GM10847 (cell line): ENCODE measurements at regions not wholly inside any gene's neighbourhood (a gene's known extent, or its start where the extent isn't known, plus 50 kb on each side); places are given as distances from the start of the nearest gene placed in this dataset.

Source experiments
- POLR2A ChIP-seq: IDR thresholded peaks from 2 replicates; pipeline ENCODE4 v1.6.1; 2011; ENCODE audit not compliant: insufficient read length; ENCODE audit errors: extremely low read depth

GRCh38 chr12:90322006-90322405, 613.4 kb upstream of the ATP2B1 start:
- TF ChIP-seq POLR2A: no peak

- TF ChIP-seq POLR2A: no peak
These were observed 612.7 kb upstream of the ATP2B1 start for GRCh38 chr12:90321369-90321768.

GRCh38 chr12:90311561-90311960, 602.9 kb upstream of the ATP2B1 start:
- no peak for TF ChIP-seq POLR2A

GRCh38 chr12:90305379-90305778, 596.7 kb upstream of the ATP2B1 start:
- TF ChIP-seq POLR2A: no peak

DNA sequence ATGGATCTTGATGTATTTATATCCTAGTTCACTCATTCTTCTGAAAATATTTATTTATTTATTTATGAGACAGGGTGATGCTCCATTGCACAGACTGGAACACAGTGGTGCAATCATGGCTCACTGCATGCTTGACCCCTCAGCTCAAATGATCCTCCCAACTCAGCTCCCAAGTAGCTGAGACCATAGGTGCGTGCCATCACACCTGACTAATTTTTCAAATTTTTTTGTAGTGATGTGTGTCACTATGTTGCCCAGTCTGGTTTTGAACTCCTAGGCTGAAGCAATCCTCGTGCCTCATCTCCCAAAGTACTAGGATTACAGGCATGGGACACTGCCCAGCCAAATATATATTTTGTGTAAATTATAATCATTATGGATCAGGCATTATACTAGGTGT, 595.6 kb upstream of the ATP2B1 start:
- no peak for TF ChIP-seq POLR2A

DNA sequence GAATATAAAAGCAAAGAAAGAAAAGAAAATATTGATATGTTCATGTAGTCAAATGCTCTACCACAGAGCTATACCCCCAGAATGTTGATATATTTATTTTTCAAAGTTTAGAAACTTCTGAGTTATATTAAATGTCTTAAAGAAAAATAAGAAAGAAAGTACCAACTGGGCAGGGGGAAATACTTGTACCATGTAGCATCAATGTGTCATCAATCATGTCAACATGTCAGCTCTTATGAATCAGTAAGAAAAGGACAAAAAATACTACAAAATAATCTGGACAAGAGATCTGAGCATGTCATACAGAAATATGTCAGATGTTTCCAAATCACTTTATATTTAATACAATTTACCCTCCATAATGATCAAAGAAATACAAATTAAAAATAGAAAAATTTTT, 595.1 kb upstream of the ATP2B1 start:
- no peak for TF ChIP-seq POLR2A

DNA sequence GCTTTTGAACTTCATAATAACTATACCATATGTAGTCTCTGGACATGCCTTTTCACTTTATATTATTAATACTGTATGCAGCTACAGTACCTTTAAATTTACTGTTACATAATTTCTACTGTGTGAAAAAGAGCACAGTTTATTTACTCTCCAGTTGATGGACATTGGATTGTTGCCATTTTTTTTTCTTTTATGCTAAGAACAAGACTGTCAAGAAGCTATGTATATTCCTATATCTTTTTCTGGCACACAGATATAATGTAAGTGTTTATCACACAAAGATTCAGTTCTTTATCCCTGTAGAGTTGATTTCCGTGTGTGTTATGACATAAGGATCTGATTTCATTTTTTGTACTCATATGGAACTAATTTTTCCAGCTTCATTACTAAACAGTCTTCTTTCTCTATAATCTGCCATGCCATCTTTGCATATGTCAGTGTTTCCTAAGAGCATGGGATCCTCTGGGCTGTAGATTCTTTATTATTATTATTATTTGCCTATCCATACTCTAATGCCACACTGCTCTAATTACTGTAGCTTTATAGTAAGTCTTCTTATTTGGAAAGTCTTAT, 593.0 kb upstream of the ATP2B1 start:
- TF ChIP-seq POLR2A: no peak

GRCh38 chr12:90301095-90301494, 592.5 kb upstream of the ATP2B1 start:
- TF ChIP-seq POLR2A: no peak

GRCh38 chr12:90299666-90300065, 591.0 kb upstream of the ATP2B1 start:
- TF ChIP-seq POLR2A: no peak

DNA sequence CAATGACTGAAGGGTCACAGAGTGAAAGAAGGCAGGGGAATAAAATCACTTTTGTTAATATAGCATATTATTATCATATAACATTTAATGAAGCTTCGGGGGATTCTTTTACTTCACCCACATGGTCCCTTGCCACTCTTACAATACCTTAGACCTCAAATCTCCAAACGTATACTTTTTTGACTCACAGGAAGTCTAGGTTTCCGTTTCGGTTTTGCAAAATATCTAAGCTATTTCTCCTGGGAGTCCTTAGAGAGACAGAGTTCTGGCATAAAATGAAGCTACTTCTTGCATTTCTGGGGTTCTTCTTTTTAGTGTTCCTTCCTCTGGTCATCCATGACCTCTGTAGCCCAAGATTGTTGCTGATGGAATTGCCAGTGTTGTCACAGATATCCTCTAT, 590.5 kb upstream of the ATP2B1 start:
- no peak for TF ChIP-seq POLR2A

DNA sequence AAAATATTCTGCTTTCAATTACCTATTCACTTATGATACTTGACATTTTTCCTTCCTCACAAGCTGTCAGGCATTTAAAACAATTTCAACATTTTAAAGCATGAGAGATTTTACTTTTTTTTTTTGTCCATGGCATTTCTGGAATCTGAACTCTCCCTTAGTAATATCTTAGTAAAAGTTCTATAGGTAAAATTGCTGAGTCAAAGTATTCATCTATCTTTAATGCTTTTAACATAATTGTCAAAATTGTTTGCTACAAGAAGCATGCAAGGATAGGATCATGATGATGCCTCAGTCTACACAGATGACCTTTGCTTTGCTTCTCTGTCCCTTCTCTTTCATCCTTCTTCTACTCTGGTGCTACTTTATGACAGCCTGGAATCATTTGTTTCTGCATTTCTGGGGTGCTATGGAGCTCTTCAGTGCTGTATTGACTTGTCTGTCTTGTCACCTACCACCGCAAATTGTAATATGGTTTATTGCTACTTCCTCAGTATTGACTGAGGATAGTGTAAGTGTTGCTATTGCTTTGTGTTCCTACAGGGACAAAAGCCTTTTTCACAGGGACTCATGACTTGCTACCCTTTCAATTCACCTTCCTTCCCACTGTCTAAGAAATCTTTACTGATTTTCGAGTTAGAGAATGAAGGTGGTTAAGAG, 589.8 kb upstream of the ATP2B1 start:
- no peak for TF ChIP-seq POLR2A

DNA sequence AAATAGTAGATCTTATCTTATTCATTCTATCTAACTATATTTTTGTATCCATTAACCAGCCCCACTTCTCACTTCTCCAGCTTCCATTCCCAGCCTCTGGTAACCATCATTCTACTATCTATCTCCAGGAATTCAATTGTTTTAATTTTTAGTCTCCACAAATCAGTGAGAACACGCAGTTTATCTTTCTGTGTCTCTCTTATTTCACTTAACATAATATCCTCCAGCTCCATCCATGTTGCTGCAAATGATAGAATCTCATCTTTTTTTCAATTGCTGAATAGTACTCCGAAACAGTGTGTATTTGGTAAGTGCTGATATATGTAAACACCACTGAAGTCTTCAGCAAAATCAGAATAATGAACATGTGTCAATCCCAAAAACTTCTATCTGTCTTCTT, 587.2 kb upstream of the ATP2B1 start:
- no peak for TF ChIP-seq POLR2A

- TF ChIP-seq POLR2A: no peak
These were observed 583.5 kb upstream of the ATP2B1 start for GRCh38 chr12:90292183-90292582.

DNA sequence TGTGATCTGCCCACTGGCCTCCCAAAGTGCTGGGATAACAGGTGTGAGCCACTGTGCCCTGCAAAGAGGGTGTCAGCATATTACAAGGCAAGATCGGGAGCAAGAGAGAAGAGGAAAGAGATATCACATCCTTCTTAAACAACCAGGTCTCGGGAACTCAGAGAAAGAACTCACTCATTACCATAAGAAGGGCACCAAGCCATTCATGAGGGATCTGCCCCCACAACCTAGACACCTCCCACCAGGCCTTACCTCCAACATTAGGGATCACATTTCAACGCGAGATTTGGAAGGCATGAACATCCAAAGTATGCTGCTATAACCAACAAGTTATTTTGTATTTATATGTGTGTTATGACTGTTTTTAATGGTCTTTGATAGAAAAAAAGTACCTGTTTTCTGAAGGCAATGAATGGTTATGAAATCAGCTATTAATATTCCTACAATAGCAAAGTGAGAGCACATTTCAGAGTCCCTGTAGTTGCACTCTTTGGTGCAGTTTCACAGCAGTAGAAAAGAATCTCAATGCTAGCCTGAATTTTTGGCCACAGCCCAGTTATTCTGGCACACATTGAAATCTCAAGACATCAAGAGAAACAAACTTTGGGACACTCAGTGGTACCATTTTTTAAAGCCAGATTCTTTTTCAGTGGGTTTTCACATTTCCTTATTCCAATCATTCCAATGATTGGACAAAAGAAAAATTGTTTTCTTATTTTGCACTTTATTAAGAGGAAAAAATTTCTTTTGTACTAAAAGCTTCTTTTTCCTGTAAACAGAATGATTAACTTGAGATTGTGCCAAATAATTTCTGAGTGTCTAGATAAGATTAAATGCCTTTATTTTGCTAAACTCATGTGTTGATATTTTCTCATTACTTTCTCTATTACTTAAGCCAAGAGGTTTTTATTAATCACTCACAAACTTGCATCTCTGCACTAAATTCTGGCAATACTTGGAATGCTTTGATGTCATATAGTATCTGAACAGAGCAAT, 582.6 kb upstream of the ATP2B1 start:
- no peak for TF ChIP-seq POLR2A

- no peak for TF ChIP-seq POLR2A
These were observed 578.9 kb upstream of the ATP2B1 start for GRCh38 chr12:90287585-90287984.

DNA sequence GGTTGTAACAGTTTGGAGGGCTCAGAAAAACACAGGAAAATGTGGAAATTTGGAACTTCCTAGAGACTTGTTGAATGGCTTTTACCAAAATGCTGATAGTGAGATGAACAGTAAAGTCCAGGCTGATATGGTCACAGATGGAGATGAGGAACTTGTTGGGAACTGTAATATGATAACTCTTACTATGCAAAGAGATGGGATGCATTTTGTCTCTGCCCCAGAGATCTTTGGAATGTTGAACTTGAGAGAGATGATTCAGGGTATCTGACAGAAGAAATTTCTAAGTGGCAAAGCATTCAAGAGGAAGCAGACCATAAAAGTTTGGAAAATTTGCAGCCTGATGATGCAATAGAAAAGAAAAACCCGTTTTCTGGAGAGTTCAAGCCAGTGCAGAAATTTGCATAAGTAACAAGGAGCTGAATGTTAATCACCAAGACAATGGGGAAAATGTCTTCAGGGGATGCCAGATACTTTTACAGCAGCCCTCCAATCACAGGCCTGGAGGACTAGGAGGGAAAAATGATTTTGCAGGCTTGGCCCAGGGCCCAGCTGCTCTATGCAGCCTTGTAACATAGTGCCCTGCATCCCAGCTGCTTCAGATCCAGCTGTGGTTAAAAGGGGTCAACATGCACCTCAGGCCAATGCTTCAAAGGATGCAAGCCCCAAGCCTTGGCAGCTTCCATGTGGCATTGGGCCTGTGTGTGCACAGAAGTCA, 572.7 kb upstream of the ATP2B1 start:
- TF ChIP-seq POLR2A: no peak

GRCh38 chr12:90280564-90281058, 572.0 kb upstream of the ATP2B1 start:
- TF ChIP-seq POLR2A: no peak
